Chondrocyte (in vitro differentiated cells): ENCODE measurements at regions not wholly inside any gene's neighbourhood (a gene's known extent, or its start where the extent isn't known, plus 50 kb on each side); places are given as distances from the start of the nearest gene placed in this dataset.

Experiments used
- DNase-seq: peaks from one replicate; pipeline ENCODE4 v3.0.0; 2021; ENCODE audit warnings: mixed read lengths, low spot score
- H3K27ac Mint-ChIP-seq: one replicate; pipeline ENCODE4 v1.8.0; 2021; ENCODE audit warnings: mild to moderate bottlenecking, moderate library complexity, mixed read lengths; ENCODE audit not compliant: unreplicated experiment
- H3K27me3 Mint-ChIP-seq: 2 replicates; pipeline ENCODE4 v1.8.0; 2021; ENCODE audit warnings: low read depth, mixed read lengths
- H3K36me3 Mint-ChIP-seq: 2 replicates; pipeline ENCODE4 v1.8.0; 2021; ENCODE audit warnings: low read depth, mixed read lengths
- H3K4me1 Mint-ChIP-seq: 2 replicates; pipeline ENCODE4 v1.8.0; 2021; ENCODE audit warnings: low read depth, mild to moderate bottlenecking, mixed read lengths
- H3K4me3 Mint-ChIP-seq: one replicate; pipeline ENCODE4 v1.8.0; 2021; ENCODE audit warnings: mild to moderate bottlenecking, moderate library complexity, mixed read lengths; ENCODE audit not compliant: unreplicated experiment
- H3K9me3 Mint-ChIP-seq: 2 replicates; pipeline ENCODE4 v1.8.0; 2021; ENCODE audit warnings: low read depth, mixed read lengths
- CTCF ChIP-seq: fragments of 200-600 bp; sonication (generic); IDR thresholded peaks from 2 replicates; pipeline ENCODE4 v1.5.0; 2021; ENCODE audit warnings: antibody characterized with exemption, mild to moderate bottlenecking, moderate library complexity

- no peak for DNase-seq
- no peak for TF ChIP-seq CTCF
- H3K27me3 Mint-ChIP-seq, result no peaks in the 10 kb centered on the region
- H3K9me3 Mint-ChIP-seq, result peaks cover 37% of the 10 kb centered on the region
- no peaks in the 10 kb centered on the region for H3K4me1 Mint-ChIP-seq
- H3K36me3 Mint-ChIP-seq, result no peaks in the 10 kb centered on the region
- no peak overlapping the region for H3K4me3 Mint-ChIP-seq
- H3K27ac Mint-ChIP-seq, result no peak overlapping the region
Measured at GRCh38 chr15:23750179-23750578, 63.1 kb upstream of the NDN start.

DNA sequence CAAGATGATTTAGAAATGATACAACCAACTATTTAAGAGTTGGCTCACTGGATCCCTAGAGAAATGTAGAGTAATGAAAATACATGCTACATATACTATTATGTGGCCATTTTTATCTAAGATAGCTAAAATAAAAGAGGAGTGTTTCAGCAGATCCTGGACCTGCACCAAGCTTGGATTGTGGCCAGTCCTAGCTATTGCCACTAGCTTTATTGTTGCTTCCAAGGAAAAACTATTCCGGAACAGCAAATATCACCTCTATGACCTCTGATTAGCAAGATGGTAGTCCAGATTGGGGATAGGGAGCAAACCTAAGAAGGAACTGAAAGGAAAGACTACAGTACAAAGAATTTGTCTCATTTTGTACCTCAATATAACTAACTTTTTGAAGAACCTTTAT, 63.7 kb upstream of the NDN start:
- Mint-ChIP-seq H3K27ac (no peak overlapping the region), H3K36me3 (no peaks in the 10 kb centered on the region), H3K4me1 (no peaks in the 10 kb centered on the region), H3K27me3 (no peaks in the 10 kb centered on the region), H3K9me3 (peaks cover 39% of the 10 kb centered on the region), H3K4me3 (no peak overlapping the region)
- no peak for TF ChIP-seq CTCF
- DNase-seq, result no peak

GRCh38 chr15:23753248-23753647, 66.1 kb upstream of the NDN start:
- Mint-ChIP-seq H3K27ac (no peak overlapping the region), H3K4me3 (no peak overlapping the region), H3K36me3 (no peaks in the 10 kb centered on the region), H3K4me1 (no peaks in the 10 kb centered on the region), H3K9me3 (peaks cover 50% of the 10 kb centered on the region), H3K27me3 (no peaks in the 10 kb centered on the region)
- no peak for DNase-seq
- no peak for TF ChIP-seq CTCF

GRCh38 chr15:23758891-23759290, 71.8 kb upstream of the NDN start:
- no peak for DNase-seq
- peaks cover 65% of the 10 kb centered on the region for H3K9me3 Mint-ChIP-seq
- H3K4me1 Mint-ChIP-seq, result no peaks in the 10 kb centered on the region

DNA sequence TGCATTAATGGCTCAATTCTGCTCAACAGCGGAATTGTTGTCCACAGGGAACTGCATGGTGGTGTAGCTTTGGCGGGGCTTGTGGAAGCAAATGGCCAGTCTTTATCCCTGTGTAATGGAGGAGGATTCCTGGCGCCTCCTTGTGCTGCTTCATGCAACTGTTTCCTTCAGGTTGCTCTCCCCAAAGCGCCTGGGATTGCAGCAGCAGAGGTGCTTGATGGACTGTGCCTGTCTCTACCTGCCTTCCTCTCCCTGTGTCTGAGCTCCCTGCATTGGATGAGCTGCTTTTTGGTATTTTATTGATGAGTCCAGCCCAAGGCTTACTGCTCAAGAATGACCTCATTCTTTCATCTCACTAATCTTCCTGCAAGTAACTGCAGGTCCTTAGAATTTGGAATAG, 72.9 kb upstream of the NDN start:
- no peaks in the 10 kb centered on the region for H3K27me3 Mint-ChIP-seq
- H3K4me3 Mint-ChIP-seq, result no peak overlapping the region
- no peak for TF ChIP-seq CTCF
- H3K36me3 Mint-ChIP-seq, result no peaks in the 10 kb centered on the region
- H3K27ac Mint-ChIP-seq, result no peak overlapping the region
- DNase-seq, result no peak
- peaks cover 69% of the 10 kb centered on the region for H3K9me3 Mint-ChIP-seq
- H3K4me1 Mint-ChIP-seq, result no peaks in the 10 kb centered on the region

More at GRCh38 chr15:23758891-23759290, 71.8 kb upstream of the NDN start:
- Mint-ChIP-seq H3K27me3 (no peaks in the 10 kb centered on the region), H3K27ac (no peak overlapping the region), H3K36me3 (no peaks in the 10 kb centered on the region), H3K4me3 (no peak overlapping the region)
- TF ChIP-seq CTCF, result no peak
